Stimulated activated CD8-positive, alpha-beta memory T cell treated with anti-CD3 and anti-CD28 coated beads, Interleukin-7, amount 100 ng/mL, for 1 hour (primary cell): ENCODE measurements at regions not wholly inside any gene's neighbourhood (a gene's known extent, or its start where the extent isn't known, plus 50 kb on each side); places are given as distances from the start of the nearest gene placed in this dataset.
"Not testable (repeated sequence)": the region's sequence is repeated elsewhere in the genome, so short reads cannot be mapped to it uniquely, and the experiment has no call there.

Experiments used
- DNase-seq, 2 donors: peaks; one replicate each; pipeline ENCODE4 v3.0.0-alpha.2; 2020; ENCODE audit warnings: low read depth in 2 of 2

DNA sequence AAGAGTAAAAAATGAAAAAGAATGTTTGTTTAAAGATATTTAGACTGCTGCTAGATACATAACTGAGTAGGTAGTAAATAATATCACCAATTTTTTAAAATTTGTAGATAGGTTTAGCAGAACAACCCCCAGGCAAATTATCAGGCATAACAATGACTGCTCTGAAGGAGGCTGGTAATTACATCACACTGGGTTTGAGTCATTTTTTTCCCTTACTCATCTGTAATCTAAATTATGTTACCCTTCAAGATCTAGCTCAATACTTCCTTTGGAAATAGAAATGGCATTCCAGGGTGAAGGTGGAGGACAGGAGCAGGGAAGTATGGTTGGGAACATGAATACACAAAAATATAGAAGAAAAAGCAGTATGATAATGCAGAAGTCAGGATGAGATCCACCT lies 431.6 kb upstream of the MAOA start:
- no peak for DNase-seq

DNA sequence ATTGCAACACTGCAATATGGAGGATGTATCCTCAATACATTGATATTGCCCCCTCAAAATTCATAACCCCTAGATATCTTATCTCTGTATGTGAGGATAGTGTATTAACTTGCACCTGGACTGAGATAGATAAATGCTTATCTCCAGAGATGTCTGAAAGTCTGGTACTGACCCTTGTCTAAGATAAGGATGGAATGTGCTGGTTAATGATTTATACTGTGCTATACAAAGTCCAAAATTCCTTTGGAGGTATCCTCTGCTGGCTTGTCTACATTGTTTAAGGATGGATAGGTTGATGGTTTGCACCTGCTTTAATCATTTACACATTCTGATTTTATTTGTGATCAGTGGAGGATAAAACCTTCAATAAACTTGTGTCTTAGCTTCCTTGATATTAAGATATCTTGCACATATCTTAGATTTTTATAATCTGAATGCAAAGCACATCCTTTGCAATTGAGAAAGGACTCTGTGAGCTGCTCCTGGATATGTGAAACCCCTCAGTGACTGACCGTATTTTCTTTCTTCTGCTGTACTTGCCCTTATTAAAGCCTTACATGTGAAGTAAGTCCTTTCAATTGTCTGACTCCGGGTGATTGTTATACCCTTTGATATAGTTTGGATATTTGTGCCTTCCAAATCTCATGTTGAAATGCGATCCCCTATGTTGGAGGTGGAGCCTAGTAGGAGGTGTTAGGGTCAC lies 430.3 kb upstream of the MAOA start:
- DNase-seq = no peak

DNA sequence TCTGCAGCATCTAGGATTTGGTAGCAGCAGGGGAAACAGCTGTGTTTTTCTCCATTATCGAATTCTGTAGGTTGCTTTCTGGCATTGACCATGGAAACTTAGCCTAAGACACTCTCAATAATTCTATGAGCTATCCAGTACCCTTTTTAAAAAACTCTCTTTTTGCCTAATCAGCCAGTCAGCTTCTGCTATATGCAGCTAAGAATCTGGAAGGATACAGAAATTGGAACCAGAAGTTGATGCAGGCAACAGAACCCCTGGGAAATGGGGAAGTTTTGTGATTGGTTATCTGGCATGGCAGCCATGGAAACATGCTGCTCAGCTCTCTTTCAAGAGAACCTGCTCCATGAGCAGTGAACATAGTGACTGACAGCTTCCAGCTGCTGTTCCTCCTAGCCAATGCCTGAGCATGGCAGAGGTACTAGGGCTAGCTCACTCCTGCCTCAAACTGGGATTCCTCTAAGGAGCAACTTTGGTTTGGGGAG lies 417.6 kb upstream of the MAOA start:
- DNase-seq = no peak

DNA sequence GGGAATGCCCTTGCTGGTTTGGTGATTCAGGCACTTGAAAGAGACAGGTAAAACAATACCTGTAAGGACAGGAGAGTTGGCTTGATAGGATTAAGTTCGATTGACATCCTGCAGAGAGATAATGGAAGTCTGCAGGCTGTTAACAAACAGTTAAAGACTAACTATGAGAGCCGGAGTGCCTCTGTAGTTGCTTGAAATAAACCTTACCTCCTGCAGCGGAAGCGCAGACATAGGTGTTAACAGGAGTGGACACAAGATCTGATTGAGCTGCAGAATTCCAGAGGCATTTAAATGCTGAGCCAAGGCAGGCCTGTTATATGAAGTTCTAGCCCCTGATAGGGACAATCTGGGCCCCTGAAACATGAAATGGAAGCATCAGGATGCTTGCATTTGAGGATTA lies 416.7 kb upstream of the MAOA start:
- no peak for DNase-seq

DNA sequence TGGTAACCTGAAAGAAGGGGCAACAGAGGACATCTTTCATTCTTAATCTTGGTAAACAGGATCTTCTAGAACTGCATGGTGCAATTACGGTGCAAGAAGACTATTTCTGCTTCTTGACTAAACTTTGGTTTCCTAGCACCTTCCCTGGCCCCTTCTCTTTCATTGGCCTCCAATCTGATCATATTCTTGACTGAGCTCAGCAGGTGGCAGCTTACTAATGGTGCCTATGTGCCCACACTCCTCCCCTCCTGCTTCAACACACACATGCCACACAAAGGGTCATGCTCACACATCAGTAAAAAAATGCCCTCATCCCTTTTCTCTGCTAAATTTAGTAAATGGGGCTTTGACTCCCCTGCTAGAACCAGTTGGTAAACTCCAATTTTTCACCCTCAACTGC lies 400.5 kb upstream of the MAOA start:
- no peak for DNase-seq

DNA sequence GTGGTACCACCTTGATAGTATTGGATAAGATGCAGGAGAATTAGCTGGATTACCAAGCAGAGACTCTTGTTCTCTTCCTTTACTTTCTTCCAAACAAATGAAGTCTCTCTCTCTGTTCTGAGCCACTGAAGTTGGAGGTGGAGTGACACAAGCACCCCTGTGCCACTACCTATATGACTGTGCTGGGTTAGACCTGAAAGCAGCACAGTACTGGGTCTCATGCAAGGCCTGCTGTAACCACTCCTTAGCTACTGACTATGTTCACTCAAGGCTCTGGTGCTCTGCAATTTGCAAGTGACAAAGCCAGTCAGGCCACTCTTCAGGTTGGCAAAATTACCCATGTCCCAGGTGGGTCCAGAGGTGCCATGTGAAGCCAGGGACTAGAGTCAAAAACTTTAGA lies 389.6 kb upstream of the MAOA start:
- DNase-seq = no peak

DNA sequence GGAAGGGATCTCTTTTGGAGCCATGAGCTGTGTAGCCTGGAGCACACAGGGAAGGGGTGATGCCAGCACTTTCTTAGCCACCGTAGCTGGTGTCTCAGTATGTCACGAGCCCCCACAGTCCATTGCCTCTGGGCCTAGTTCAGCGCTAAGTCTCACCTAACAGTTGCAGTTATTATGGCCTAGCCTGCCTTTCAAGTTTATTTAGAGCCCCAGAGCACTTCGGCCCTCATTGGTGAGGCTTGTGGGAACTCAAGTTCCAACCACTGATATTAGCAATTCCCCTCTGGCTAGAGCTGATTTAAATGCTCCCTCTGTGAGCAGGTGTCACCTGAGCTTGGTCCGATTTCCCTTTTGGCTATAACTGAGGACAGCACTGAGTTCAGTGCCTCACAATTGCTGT lies 388.4 kb upstream of the MAOA start:
- no peak for DNase-seq

DNA sequence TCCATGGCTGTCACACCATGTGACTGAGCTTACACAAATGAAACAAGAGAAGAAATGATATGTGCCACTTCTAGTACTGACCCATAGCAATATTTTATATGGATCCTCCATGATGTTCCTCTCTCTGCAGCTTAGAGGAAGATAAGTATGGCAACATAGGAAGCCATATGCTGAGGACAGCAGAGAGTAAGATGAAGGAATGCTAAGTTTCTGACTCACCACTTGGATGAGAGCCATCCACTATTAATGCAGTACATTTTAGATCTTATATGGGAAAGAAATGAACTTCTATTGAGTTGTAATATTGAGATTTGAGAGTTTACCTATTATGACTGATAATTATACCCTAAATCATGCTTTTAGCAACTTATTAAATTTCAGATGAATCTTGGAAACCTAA lies 386.9 kb upstream of the MAOA start:
- DNase-seq = no peak

DNA sequence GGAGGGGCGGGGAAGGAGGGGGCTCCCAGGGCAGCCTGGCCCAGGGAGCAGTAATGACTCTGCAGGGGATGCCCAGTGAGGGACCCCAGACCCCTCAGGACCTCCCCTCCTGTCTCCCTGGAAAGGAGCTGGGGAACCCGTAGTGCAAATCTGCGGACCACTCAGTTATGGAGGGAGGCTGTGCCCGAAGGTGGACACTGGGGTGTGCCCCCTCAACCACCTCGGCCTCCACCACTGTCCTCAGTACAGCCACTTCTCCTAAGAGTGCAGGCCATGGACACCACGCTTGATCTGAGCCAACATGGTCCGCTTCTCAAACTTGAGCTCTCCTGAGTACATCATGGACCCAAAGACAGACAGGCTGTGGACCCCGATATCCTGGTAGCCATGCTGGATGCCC lies 378.2 kb upstream of the MAOA start:
- DNase-seq = no peak

DNA sequence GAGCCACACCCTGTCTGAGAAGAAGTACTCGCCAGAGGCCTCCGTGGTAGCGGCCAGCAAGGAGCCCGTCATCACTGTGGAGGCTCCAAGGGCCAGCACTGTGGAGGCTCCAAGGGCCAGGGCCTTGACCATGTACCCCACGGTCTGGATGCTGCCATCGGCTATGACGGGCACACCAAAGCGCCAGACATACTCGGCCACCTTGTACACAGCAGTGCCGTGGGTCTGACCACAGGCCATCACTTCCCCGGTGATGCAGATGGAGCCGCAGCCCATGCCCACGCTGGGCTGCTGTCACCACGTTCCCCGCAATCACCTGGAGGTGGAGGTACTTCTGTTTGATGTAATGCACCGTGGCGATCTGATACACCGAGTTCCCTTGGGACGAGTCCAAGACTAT lies 377.7 kb upstream of the MAOA start:
- DNase-seq = no peak

DNA sequence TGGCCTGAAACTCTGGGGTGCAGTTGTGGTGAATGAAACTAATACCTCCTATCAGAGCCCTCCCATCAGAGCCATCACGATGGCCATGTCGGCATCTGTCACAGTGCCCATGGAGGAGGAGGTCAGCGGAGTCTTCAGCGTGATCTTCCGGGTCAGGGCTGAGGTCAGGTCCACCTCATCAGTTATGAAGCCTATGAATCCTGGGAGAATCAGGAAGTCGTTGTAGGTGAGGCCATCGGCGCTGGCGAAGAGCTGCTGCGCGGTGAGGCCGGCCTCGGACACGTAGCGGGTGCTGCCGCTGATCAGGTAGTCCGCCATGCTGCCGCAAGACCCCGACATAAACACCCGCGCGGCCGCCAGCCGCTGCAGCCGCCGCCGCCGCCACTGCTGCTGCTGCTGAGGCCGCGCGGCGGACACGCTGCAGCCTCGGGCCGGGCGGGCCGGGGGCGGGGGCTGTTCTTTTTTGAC lies 376.7 kb upstream of the MAOA start:
- no peak for DNase-seq

DNA sequence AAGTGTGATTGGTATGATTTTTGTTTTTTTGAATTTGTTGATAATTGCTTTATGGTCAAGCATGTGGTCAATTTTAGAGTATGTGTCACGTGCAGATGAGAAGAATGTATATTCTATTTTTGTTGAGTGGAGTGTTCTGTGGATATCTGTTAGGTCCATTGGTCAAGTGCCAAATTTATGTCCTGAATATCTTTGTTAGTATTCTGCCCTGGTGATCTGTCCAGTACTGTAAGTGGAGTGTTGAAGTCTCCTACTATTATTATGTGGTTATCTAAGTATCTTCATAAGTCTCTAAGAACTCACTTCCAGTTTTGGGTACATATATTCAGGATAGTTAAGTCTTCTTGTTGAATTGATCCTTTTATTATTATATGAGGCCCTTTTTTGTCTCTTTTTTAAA lies 372.9 kb upstream of the MAOA start:
- no peak for DNase-seq

DNA sequence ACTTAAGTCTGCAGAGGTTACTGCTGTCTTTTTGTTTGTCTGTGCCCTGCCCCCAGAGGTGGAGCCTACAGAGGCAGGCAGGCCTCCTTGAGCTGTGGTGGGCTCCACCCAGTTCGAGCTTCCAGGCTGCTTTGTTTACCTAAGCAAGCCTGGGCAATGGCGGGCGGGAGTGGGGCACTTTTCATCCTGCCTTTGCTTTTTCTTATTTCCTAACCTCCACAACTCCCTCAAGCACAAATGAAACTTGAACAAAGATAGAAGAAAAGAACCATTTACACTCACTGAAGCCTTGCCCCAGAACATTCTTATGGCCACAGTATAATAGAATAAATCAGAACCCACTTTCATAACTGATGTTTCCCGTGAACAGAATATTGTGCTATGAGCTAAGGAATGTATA lies 344.5 kb upstream of the MAOA start:
- DNase-seq = not testable (repeated sequence)

DNA sequence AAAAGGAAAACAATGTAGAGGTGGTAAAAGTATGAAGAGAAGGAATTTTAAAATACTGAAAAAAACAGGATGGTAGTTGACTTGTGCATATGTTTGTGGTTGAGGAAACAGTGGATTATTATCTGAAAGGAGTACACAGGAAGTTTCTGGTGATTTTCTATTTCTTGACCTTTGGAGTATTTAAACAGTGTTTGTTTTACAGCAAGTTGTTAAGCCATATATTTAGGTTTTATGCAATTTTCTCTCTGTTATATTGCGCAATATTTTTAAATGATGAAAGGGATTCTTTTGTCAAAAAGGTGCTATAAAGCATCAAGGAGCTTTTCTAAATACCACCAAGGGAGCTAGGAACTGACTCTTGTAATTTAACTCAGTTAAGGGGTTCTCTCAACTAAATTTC lies 343.1 kb upstream of the MAOA start:
- DNase-seq = no peak

DNA sequence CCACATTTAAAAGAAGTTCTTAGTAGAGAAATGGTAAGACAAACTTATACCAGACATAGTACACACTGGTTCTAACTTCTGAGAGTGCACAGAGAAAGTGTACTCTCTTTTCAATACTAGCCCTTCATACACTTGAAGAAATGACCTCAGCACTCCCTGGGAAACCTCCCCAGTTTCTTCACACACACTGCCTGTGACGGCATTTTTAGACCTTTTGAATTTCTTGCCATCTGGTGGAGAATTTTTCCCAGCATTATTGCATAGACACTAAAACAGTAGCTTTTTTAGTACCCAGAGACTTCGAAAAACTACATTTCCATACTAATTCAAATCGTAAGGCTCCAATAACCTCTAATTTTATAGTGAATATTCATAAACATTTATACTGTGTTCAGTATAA lies 341.6 kb upstream of the MAOA start:
- DNase-seq = no peak

DNA sequence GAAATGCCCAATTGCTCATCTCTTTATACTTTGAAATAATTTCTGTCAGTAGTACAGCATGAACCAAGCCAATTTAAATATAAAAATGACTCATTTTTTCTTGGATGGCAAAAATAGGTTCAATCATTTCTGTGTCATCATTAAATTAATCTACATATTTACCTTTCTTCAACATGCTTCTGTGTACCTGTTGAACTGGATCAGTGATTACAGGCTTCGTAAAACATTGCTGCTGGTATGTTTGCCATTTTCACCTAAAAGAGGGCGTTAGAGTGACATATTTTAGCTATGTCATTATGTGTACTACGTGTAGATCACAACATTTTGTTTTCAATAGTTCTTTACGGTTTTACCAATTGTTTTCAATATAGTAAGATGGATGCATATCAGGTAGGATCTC lies 340.5 kb upstream of the MAOA start:
- DNase-seq = no peak

DNA sequence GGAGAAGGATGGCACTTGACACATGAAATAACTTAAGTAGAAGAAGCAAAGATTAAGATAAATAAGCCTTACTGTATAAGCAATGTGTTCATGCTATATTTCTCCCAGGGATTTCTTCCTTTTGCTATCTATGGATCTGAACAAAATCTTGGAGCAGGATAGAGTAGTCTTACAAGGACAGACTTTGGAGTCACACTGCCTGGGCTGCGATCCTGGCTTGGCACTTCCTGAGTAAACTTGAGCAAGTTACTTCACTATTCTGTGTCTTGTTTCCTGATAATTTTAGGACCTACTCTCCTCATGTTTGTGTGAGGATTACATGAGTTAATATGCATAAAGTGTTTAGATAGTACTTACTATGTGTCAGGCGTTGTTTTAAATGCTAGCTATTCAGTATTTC lies 340.0 kb upstream of the MAOA start:
- no peak for DNase-seq

DNA sequence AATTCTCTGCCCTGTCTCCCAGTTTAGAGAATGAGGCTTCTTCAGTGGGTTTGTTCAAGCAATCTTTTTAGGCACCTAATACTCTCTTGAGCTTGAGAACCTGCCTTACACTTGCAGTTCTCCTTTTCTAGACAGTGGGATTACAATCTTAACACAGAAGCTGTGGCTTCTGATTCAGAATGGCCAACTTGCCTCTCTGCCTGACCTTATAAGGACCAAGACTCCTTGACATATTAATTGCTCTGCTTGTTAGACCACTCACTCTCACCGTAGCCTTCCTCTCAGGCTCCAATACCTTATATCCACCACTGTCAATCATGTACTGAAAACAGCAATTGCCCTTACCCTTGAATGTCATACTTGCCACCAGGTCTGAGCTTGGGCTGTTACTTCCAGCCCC lies 338.7 kb upstream of the MAOA start:
- no peak for DNase-seq

DNA sequence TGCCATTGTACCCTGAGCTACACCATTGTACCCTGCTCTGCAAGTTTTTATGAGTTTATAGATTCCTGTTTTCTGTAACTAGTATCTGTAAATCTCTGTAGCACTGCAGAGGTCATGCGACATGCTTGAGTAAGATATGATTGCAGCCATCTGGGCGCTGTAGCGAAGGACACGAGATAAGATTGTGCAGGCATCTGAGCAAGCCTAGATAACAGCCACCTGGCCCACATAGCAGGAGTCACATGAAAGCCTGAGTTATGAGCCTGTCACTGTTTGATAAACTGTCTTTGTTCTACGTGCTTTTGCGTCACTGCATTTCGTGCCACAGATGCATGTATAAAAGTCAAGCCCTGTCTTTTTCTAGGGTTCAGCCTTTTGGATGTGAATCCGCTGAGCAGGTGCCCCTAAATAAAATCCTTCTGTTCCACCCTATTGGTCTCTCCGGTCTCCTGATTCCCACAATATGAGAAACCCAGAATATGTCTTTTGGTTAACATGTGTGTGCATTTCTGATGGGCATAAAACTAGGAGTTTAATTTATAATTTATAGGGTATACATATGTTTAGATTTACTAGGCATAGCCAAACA lies 327.6 kb upstream of the MAOA start:
- no peak for DNase-seq

DNA sequence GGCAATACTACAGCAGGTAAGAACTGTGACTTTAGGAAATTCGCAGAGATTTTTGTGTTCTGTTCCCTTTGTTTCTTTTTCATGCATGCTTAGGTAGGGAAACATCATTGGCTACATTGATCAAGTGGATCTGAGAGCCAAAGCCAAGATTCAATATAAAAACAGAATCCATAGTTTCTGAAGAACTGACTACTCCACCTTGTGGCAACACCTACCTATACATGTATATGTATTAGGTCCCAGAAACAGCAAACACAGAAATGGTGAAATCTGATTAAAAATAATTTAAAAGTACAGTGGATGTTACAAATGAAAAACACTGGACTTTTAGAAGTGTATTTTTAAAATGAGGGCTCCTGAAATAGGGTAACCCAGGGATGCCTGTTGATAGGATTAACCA lies 322.6 kb upstream of the MAOA start:
- no peak for DNase-seq

DNA sequence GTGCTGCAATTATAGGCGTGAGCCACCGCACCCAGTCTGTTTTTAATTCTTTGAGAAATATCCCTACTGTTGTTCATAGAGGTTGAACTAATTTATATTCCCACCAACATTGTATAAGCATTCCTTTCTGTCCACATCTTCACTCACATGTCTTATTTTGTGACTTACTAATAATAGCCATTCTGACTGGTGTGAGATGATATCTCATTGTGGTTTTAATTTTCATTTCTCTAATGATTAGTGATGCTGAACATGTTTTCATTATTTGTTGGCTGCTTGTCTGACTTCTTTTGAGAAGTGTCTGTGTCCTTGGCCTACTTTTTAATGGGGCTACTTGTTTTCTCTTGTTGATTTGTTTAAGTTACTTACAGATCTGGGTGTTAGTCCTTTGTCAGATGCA lies 310.9 kb upstream of the MAOA start:
- no peak for DNase-seq

DNA sequence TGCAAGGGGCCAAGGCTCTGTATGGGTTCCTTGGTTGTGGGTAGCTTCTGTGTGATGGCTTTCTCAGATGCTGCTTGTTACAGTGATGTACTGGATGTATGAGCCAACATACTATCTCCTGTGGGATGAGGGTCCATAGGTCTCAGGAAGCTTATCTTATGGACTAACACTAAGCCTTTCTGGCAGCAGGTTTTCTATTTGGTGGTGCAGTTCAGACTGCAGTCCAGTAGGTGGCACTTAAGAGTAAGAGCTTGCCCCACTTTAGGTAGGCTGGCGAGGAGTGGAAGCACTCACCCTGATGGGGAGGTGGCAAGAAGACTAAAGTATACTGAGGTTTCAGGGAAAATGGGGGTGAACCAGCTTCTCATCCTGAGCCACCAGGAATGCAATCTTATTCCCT lies 306.7 kb upstream of the MAOA start:
- no peak for DNase-seq

DNA sequence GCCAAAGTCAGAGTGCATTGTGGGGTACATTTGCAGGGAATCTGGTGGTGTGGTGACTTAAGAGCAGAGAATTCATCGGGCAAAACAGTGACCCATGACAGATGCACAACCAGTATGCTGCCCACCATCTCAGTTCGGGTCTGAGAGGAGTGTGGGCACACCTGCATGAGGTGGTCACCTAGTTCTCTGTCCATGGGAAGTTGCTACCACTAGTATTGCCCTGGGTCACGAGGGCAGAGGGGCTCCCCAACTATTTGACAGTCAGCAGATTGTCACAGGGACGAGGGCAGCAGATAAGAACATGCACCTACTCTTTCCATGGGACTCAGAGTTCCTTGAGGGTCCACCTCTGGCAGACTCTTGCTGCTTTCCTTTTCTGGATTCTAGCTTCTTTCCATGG lies 305.2 kb upstream of the MAOA start:
- DNase-seq = no peak

DNA sequence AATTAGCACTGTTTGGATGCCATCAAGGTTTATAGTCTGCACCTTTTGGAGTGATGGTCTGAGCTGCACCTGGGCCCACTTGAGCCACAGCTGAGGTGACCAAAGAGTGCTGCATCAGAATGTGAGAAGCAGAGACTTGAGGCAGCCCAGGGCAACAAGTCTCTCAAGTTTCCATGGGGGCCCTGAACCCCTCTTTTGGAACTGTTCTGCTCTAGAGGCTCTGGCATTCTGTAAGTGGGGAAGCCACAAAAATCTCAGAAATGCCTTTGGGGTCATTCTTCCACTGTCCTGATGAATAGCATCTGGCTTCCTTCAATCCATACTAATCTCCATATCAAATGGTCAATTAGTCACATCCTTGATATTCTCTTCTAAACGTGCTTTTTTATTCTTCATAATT lies 298.4 kb upstream of the MAOA start:
- no peak for DNase-seq
